GM18499 (cell line): ENCODE measurements at regions not wholly inside any gene's neighbourhood (a gene's known extent, or its start where the extent isn't known, plus 50 kb on each side); places are given as distances from the start of the nearest gene placed in this dataset.
"Not testable (repeated sequence)": the region's sequence is repeated elsewhere in the genome, so short reads cannot be mapped to it uniquely, and the experiment has no call there.

Experiments
- ATAC-seq: cut with Tn5 transposase; IDR thresholded peaks from one replicate; pipeline ENCODE4 v1.9.1; 2021; ENCODE audit warnings: moderate number of reproducible peaks; ENCODE audit not compliant: insufficient read depth, unreplicated experiment

DNA sequence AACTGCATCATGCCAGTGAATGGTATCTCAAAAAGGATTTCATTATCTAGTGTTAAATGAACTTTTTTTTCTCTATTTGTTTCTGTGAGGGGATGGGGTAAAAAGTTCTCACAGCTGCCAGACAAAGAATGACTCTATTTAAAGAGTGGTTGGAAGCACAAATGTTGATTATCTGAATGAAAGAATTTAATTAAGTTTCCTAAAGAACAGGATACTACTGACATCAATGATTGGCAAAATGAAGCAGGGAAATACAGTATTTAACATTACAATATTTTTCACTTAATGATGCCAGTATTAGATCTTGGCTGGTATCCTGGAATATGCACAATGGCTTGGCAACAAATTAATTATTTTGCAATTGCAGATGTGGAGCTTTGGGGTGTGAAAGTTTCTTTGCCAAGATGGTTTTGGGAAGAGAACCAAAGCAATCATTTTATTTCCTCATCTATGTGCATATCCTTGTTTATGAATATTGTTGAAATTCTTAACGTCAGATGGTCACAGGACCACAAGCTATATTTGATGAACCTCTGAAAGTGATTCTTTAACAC is 336.8 kb downstream of the ARL4A start:
- no peak for ATAC-seq

DNA sequence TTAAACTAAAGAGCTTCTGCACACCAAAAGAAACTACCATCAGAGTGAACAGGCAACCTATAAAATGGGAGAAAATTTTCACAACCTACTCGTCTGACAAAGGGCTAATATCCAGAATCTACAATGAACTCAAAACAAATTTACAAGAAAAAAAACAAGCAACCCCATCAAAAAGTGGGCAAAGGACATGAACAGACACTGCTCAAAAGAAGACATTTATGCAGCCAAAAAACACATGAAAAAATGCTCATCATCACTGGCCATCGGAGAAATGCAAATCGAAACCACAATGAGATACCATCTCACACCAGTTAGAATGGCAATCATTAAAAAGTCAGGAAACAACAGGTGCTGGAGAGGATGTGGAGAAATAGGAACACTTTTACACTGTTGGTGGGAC is 337.6 kb downstream of the ARL4A start:
- ATAC-seq: not testable (repeated sequence)

DNA sequence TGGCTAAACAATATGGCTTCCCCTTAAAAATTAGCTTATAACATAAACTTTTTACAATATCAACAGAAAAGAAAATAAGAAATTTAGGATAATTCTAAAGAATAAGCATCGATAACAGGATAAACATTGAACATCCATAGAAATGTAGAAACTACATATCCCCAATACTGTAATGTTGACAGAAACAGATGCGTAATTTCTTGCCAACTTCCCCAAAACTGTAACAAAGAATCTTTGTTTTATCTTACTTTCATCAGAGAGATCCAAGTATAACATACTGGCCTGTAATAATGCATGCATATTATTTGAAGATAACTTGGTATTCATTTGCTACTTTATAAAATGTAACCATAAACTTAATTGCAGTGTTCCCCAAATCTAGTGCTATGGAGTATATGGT is 339.9 kb downstream of the ARL4A start:
- ATAC-seq: no peak

DNA sequence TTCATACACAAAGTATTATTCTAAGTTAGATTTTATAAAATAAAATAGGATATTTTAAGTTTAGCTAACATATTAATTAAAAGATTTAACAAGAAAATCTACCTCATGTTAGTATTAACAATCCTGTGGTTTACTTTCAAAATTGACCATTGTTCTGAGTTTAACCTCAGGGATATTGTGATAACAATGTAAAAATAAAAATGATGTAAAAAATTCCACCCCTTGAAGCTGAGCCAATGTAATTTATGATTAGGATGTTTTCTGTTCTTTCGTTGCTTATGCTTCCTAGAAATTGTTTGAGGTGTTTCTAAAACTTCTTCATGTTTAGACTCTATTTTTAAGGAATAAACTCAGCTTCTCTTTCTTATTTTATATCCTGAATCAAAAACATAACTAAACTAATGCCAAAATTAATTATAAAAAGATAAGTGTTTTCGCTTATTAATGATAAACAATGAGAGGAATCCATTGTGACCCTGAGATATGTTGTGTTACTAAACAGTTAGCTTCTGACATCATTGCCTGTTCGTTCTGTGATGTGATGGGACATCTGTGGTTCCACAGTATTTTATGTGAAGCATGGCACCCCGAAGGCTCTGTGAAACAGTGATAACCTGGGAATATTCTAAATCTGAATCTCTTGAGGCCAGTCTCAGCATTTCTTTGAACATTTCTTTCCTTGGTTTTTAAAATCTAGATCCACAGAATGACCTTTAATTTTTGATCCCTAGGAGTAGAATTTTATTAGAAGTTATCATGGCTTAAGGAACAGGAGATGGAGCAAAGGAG is 340.8 kb downstream of the ARL4A start:
- ATAC-seq: no peak

DNA sequence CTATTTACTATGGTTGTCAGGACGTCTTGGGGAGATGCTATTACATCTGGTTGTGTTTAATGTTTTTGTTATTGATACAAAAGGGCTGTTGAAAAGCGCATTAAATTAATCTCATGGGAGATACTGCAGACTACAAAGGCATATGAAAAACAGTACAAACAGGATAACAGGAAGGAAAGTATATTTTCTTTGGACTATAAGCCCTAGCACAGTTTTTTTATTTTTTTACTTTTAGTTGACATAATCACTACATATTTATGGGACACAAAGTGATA is 341.3 kb downstream of the ARL4A start:
- no peak for ATAC-seq

GRCh38 chr7:13031468-13031867 is 344.0 kb downstream of the ARL4A start:
- no peak for ATAC-seq

- no peak for ATAC-seq
These were observed 344.7 kb downstream of the ARL4A start for GRCh38 chr7:13032084-13032483.

DNA sequence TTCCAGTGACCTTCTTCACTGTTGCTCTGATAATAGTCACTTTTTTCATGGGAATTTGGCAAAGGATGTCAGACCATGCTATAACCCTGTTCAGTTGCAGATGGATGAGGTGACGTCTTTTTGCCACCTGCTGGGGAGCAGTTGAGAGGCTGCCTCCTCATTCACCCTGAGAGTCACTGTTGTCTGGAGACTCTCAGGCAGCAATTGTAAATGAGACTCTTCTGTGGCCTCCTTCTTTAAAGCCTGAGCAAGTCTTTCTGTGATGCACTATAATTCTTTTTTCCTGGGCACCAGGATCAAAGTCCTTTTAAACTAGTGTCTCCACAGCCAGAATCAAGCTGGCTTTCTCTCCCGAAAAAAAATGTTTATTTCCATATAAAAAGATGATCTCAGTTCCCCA is 345.1 kb downstream of the ARL4A start:
- ATAC-seq: no peak

DNA sequence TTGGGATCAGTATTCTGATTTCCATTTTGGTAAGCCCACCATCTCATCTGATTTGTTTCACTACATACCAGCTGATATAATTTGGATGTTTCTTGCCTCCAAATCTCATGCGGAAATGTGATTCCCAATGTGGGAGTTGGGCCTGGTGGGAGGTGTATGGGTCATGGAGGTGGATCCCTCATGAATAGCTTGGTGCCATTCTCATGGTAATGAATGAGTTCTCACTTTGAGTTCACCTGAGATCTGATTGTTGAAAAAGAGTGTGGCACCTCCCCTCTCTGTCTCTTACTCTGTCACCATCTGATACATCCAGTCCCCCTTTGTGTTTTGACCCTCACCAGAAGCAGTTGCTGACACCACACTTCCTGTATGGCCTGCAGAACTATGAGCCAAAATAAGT is 347.3 kb downstream of the ARL4A start:
- no peak for ATAC-seq

DNA sequence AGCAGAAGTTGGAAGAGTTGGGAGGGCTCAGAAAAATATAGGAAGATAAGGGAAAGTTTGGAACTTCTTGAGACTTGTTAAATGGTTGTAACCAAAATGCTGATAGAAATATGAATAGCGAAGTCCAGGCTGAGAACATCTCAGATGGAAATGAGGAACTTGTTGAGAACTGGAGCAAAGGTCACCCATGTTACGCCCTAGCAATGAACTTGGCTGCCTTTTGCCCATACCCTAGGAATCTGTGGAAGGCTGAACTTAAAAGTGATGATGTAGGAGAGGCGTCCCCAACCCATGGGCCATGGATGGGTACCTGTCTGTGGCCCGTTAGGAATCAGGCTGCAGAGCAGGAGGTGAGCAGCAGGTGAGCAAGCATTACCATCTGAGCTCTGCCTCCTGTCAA is 347.8 kb downstream of the ARL4A start:
- ATAC-seq: no peak

- ATAC-seq: no peak
These were observed 348.9 kb downstream of the ARL4A start for GRCh38 chr7:13036256-13036780.

- no peak for ATAC-seq
These were observed 349.8 kb downstream of the ARL4A start for GRCh38 chr7:13037216-13037615.

DNA sequence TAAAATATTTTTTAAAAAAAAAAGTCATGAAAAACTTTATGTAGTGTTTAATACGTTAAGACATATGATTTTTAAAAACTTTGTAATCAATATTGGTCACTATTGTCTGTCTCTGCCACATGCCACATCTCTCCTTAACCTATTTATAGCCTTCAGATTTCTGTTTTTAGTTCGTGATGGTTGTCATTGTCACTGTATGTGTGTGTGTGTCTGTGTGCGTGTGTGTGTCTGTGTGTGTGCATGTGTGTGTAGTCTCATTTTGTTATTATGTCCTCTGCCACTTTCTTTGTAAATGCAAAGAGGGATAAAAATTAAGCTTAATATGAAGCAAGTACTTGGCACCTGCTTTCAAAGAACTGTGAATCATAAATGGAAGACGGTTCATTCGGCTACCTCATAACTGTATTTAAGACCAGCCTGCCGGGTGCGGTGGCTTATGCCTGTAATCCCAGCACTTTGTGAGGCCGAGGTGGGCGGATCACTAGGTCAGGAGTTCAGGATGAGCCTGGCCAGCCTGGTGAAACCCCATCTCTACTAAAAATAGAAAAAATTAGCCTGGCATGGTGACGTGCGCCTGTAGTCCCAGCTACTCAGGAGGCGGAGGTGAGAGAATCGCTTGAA is 354.0 kb downstream of the ARL4A start:
- ATAC-seq: no peak

DNA sequence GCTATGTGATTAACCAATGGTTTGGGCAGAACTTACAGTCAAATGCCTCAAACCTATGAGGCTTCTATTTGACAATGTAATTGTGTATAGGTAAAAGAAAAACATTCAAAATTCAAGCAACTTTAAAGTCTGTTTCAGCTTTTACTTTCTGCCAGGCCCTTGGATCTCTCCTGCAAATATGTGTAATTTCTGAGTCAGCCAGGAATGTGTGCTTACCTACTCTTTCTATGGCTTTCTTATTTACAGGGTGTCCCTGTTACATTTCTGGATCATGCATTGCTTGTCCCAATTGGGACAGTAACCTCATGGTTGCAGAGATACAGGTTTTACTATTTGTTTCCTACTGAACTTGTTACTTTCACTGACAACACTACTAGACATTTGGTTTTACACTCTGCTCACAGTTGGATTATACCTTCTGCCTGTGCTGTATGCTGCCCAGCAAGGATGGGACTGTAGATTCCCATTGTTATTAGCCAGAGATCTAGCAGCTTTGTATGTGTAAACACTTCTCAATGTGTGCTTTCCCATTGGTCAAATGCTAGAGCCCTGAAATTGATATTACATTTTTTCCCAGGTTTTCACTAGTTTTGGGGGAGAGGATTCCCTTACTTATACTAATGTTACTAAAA is 355.3 kb downstream of the ARL4A start:
- ATAC-seq: no peak

DNA sequence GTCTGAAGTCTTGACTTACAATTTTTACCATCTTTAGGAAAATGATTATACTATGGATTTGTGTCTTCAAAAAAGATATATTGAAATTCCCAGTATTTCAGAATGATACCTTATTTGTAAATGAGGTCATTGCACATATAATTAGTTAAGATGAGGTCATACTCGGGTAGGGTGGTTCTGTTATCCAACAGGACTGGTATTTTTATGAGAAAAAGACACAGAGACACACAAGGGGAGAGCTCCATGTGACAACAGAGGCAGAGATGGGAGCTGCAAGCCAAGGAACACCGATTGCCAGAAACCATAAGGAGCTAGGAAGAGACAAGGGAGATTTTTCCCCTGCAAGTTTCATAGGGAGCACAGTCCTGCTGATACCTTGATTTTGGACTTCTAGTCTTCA is 356.9 kb downstream of the ARL4A start:
- no peak for ATAC-seq

- no peak for ATAC-seq
These were observed 359.6 kb downstream of the ARL4A start for GRCh38 chr7:13047061-13047460.

DNA sequence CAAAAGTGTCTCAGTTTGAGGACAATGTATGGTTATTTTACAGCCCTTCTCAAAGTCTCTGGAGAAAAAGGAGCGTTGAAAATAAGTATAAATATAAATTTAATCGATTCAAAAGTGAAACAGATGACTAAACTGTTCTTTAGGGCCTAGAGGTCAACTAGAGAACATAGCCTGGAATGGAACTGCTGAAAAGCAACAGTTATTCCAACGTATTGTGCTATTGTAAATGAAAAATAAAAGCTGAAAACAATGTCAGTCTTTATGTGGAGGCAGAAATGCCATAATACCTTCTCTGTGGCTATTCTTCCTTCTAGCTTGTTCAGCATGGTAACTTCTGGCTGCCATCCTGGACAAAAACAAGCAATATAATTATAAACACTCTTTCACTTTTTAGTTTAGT is 362.5 kb downstream of the ARL4A start:
- no peak for ATAC-seq

- no peak for ATAC-seq
These were observed 363.3 kb downstream of the ARL4A start for GRCh38 chr7:13050703-13051102.

GRCh38 chr7:13055732-13056368 is 368.4 kb downstream of the ARL4A start:
- ATAC-seq: no peak

DNA sequence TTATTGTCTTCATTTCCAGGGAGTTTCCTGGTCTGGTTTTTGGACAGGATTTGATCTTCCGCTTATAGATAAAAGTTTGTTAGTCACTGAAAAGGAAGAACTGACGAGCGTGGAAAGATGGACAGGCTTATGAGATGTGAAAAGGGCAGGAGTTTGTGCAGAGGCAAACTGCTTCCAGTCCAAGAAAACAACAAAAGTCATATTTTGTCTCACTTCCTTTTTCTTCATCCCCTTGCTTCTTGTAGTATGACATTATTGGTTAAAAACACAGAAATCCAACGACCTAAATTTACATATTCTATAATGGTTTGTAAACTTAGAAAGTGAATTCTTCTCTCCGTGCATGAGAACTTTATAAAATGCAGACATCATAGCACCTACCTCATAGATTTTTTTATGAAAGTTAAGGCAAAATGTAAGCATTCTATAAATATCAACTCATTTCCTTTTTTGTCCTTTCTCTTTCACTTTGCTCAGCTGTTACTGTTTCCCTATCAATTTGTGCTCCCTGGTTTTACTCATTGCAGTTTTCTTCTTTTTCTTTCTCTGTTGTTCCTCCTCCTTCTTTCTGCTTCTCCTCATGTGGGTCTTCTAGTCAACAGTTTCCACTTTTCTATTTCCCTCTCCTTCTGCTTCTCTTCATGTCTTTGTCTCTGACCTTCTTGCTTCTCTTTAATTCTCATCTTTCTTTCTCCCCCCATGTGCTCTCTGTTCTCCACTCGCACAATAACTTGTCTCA is 370.2 kb downstream of the ARL4A start:
- ATAC-seq: peak; percentile 95
